ENCODE measurements at regions not wholly inside any gene's neighbourhood (a gene's known extent, or its start where the extent isn't known, plus 50 kb on each side); places are given as distances from the start of the nearest gene placed in this dataset.

- no peak for DNase-seq (ENCODE audit: low spot score)
- H3K27ac ChIP-seq (ENCODE audit: low read depth in 1 of 2, low read length in 2 of 2) = no peak overlapping the region
- H3K4me1 ChIP-seq (ENCODE audit: control insufficient read depth in 4 of 4, insufficient read depth in 4 of 4, low read length in 3 of 4) = no peaks in the 10 kb centered on the region
- no peaks in the 10 kb centered on the region for H3K27me3 ChIP-seq (ENCODE audit: control insufficient read depth in 4 of 4, insufficient read depth in 4 of 4, low read length in 3 of 4)
- H3K9me3 ChIP-seq (ENCODE audit: control insufficient read depth in 4 of 4, low read length in 3 of 4) = peaks cover 0 to 5% (median 2%) of the 10 kb centered on the region in 4 donors
- 72% methylated on average over 3 of the region's 3 CpGs for WGBS
- no peak overlapping the region for H3K9ac ChIP-seq (ENCODE audit: low read depth in 1 of 2, low read length in 2 of 2)
- TF ChIP-seq CTCF (IDR thresholded peaks at IDR 0.05; ENCODE audit: low read depth, low read length, missing input control) (no peak), SP1 (IDR thresholded peaks at IDR 0.05) (no peak), HNF4A (conservative IDR thresholded peaks at IDR 0.05) (no peak), ZBTB33 (IDR thresholded peaks at IDR 0.05) (no peak), HNF4G (IDR thresholded peaks at IDR 0.05) (no peak), TAF1 (conservative IDR thresholded peaks at IDR 0.05) (no peak), GABPA (IDR thresholded peaks at IDR 0.05 in 1 of 2, conservative IDR thresholded peaks at IDR 0.05 in 1 of 2) (no peak), JUND (IDR thresholded peaks at IDR 0.05) (no peak), FOXA1 (IDR thresholded peaks at IDR 0.05) (no peak)
- TF ChIP-seq, protein P1, sequence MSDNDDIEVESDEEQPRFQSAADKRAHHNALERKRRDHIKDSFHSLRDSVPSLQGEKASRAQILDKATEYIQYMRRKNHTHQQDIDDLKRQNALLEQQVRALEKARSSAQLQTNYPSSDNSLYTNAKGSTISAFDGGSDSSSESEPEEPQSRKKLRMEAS (IDR thresholded peaks at IDR 0.05) = no peak
- no peaks in the 10 kb centered on the region for H3K36me3 ChIP-seq (ENCODE audit: control insufficient read depth in 4 of 4, insufficient read depth in 3 of 4, low read depth in 1 of 4, low read length in 3 of 4)
- H3K4me3 ChIP-seq (ENCODE audit: low read depth in 1 of 3, low read length in 3 of 3) = no peak overlapping the region
Measured at GRCh38 chr11:116285026-116285425, 487.8 kb downstream of the BUD13 start.

GRCh38 chr11:116283300-116283699 lies 489.5 kb downstream of the BUD13 start:
- TF ChIP-seq FOXA1 (IDR thresholded peaks at IDR 0.05) (no peak), RXRA (IDR thresholded peaks at IDR 0.05) (no peak), YY1 (IDR thresholded peaks at IDR 0.05) (no peak), SP1 (IDR thresholded peaks at IDR 0.05) (no peak), HNF4A (conservative IDR thresholded peaks at IDR 0.05) (no peak), TAF1 (conservative IDR thresholded peaks at IDR 0.05) (no peak), HNF4G (IDR thresholded peaks at IDR 0.05) (no peak), CTCF (IDR thresholded peaks at IDR 0.05; ENCODE audit: low read depth, low read length, missing input control) (no peak), JUND (IDR thresholded peaks at IDR 0.05) (no peak), NR2F2 (IDR thresholded peaks at IDR 0.05) (no peak), ZBTB33 (IDR thresholded peaks at IDR 0.05) (no peak), EGR1 (IDR thresholded peaks at IDR 0.05; ENCODE audit: low read depth in 2 of 2) (no peak), GABPA (IDR thresholded peaks at IDR 0.05 in 1 of 2, conservative IDR thresholded peaks at IDR 0.05 in 1 of 2) (no peak)
- TF ChIP-seq, protein P2, sequence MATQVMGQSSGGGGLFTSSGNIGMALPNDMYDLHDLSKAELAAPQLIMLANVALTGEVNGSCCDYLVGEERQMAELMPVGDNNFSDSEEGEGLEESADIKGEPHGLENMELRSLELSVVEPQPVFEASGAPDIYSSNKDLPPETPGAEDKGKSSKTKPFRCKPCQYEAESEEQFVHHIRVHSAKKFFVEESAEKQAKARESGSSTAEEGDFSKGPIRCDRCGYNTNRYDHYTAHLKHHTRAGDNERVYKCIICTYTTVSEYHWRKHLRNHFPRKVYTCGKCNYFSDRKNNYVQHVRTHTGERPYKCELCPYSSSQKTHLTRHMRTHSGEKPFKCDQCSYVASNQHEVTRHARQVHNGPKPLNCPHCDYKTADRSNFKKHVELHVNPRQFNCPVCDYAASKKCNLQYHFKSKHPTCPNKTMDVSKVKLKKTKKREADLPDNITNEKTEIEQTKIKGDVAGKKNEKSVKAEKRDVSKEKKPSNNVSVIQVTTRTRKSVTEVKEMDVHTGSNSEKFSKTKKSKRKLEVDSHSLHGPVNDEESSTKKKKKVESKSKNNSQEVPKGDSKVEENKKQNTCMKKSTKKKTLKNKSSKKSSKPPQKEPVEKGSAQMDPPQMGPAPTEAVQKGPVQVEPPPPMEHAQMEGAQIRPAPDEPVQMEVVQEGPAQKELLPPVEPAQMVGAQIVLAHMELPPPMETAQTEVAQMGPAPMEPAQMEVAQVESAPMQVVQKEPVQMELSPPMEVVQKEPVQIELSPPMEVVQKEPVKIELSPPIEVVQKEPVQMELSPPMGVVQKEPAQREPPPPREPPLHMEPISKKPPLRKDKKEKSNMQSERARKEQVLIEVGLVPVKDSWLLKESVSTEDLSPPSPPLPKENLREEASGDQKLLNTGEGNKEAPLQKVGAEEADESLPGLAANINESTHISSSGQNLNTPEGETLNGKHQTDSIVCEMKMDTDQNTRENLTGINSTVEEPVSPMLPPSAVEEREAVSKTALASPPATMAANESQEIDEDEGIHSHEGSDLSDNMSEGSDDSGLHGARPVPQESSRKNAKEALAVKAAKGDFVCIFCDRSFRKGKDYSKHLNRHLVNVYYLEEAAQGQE (IDR thresholded peaks at IDR 0.05) = no peak
- TF ChIP-seq, protein P3, sequence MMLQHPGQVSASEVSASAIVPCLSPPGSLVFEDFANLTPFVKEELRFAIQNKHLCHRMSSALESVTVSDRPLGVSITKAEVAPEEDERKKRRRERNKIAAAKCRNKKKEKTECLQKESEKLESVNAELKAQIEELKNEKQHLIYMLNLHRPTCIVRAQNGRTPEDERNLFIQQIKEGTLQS (IDR thresholded peaks at IDR 0.05) = no peak
- Histone ChIP-seq H3K4me3 (ENCODE audit: low read depth in 1 of 3, low read length in 3 of 3) (no peak overlapping the region), H3K9me3 (ENCODE audit: control insufficient read depth in 4 of 4, low read length in 3 of 4) (no peaks in the 10 kb centered on the region), H3K4me1 (ENCODE audit: control insufficient read depth in 4 of 4, insufficient read depth in 4 of 4, low read length in 3 of 4) (no peaks in the 10 kb centered on the region), H3K27me3 (ENCODE audit: control insufficient read depth in 4 of 4, insufficient read depth in 4 of 4, low read length in 3 of 4) (no peaks in the 10 kb centered on the region), H3K27ac (ENCODE audit: low read depth in 1 of 2, low read length in 2 of 2) (no peak overlapping the region), H3K36me3 (ENCODE audit: control insufficient read depth in 4 of 4, insufficient read depth in 3 of 4, low read depth in 1 of 4, low read length in 3 of 4) (no peaks in the 10 kb centered on the region), H3K9ac (ENCODE audit: low read depth in 1 of 2, low read length in 2 of 2) (no peak overlapping the region)
- WGBS = 90% methylated on average over 3 of the region's 3 CpGs
- no peak for DNase-seq (ENCODE audit: low spot score)
